ENCODE measurements at regions not wholly inside any gene's neighbourhood (a gene's known extent, or its start where the extent isn't known, plus 50 kb on each side); places are given as distances from the start of the nearest gene placed in this dataset.

- no peak for DNase-seq (ENCODE audit: low read depth in 1 of 2, low spot score in 1 of 2)
- TF ChIP-seq REST (IDR thresholded peaks at IDR 0.05; ENCODE audit: insufficient replicate concordance, low read depth) (no peak), POLR2AphosphoS5 (IDR thresholded peaks at IDR 0.05; ENCODE audit: low read depth) (no peak), GABPA (IDR thresholded peaks at IDR 0.05; ENCODE audit: low read depth) (no peak), CTCF (IDR thresholded peaks at IDR 0.05; ENCODE audit: insufficient read depth, low read length) (no peak), SPI1 (IDR thresholded peaks at IDR 0.05; ENCODE audit: borderline replicate concordance, low read depth) (no peak)
- no peak overlapping the region for H3K27ac ChIP-seq (replicated peaks)
- H3K4me3 ChIP-seq (replicated peaks; ENCODE audit: insufficient read depth, low read length) = no peak overlapping the region
- H3K27me3 ChIP-seq (ENCODE audit: insufficient read depth, poor library complexity, severe bottlenecking) = no peaks in the 10 kb centered on the region
These were observed 81.4 kb upstream of the SHH start for GRCh38 chr7:155893664-155894063.

GRCh38 chr7:155893176-155893575, 80.9 kb upstream of the SHH start:
- no peak overlapping the region for H3K27ac ChIP-seq (replicated peaks)
- no peaks in the 10 kb centered on the region for H3K27me3 ChIP-seq (ENCODE audit: insufficient read depth, poor library complexity, severe bottlenecking)
- no peak for DNase-seq (ENCODE audit: low read depth in 1 of 2, low spot score in 1 of 2)
- TF ChIP-seq POLR2AphosphoS5 (IDR thresholded peaks at IDR 0.05; ENCODE audit: low read depth) = no peak
- no peak for TF ChIP-seq GABPA (IDR thresholded peaks at IDR 0.05; ENCODE audit: low read depth)
- no peak for TF ChIP-seq SPI1 (IDR thresholded peaks at IDR 0.05; ENCODE audit: borderline replicate concordance, low read depth)
- TF ChIP-seq REST (IDR thresholded peaks at IDR 0.05; ENCODE audit: insufficient replicate concordance, low read depth) = no peak
- no peak for TF ChIP-seq CTCF (IDR thresholded peaks at IDR 0.05; ENCODE audit: insufficient read depth, low read length)
- no peak overlapping the region for H3K4me3 ChIP-seq (replicated peaks; ENCODE audit: insufficient read depth, low read length)

- Histone ChIP-seq H3K27ac (replicated peaks) (no peak overlapping the region), H3K27me3 (ENCODE audit: insufficient read depth, poor library complexity, severe bottlenecking) (no peaks in the 10 kb centered on the region), H3K4me3 (replicated peaks; ENCODE audit: insufficient read depth, low read length) (no peak overlapping the region)
- no peak for DNase-seq (ENCODE audit: low read depth in 1 of 2, low spot score in 1 of 2)
- TF ChIP-seq CTCF (IDR thresholded peaks at IDR 0.05; ENCODE audit: insufficient read depth, low read length) = no peak
- TF ChIP-seq SPI1 (IDR thresholded peaks at IDR 0.05; ENCODE audit: borderline replicate concordance, low read depth) = no peak
- no peak for TF ChIP-seq REST (IDR thresholded peaks at IDR 0.05; ENCODE audit: insufficient replicate concordance, low read depth)
- no peak for TF ChIP-seq POLR2AphosphoS5 (IDR thresholded peaks at IDR 0.05; ENCODE audit: low read depth)
- no peak for TF ChIP-seq GABPA (IDR thresholded peaks at IDR 0.05; ENCODE audit: low read depth)
These were observed 77.6 kb upstream of the SHH start for GRCh38 chr7:155889636-155890511.
